Natural killer cell (primary cell): ENCODE measurements at regions not wholly inside any gene's neighbourhood (a gene's known extent, or its start where the extent isn't known, plus 50 kb on each side); places are given as distances from the start of the nearest gene placed in this dataset.
A peak's percentile ranks its signal among the peaks of the same experiment; 100 is the strongest.

Experiments
- ATAC-seq, 3 donors: fragments of 150-1000 bp in 2 of 3; fragments of 200-7000 bp in 1 of 3; cut with Tn5 transposase; 1 replicate in 1 of 3; 2 replicates in 2 of 3; pipeline ENCODE4 v1.10.0; 2021; ENCODE audit warnings: mild to moderate bottlenecking in 2 of 3, moderate library complexity in 2 of 3
- DNase-seq, 2 donors: peaks; one replicate each; pipeline versions ENCODE4 v3.0.0 to v3.0.0-alpha.2; 2013 to 2021; ENCODE audit warnings: mixed read lengths in 1 of 2
- H3K27ac ChIP-seq: one replicate; pipeline ENCODE4 v1.5.1; 2013; ENCODE audit warnings: mild to moderate bottlenecking, low read length
- H3K27me3 ChIP-seq: one replicate; pipeline ENCODE4 v1.6.1; 2013; ENCODE audit warnings: low read length; ENCODE audit not compliant: control insufficient read depth, insufficient read depth
- H3K36me3 ChIP-seq: one replicate; pipeline ENCODE4 v1.6.1; 2013; ENCODE audit warnings: low read length; ENCODE audit not compliant: control insufficient read depth, insufficient read depth
- H3K4me1 ChIP-seq: one replicate; pipeline ENCODE4 v1.6.1; 2013; ENCODE audit warnings: low read length; ENCODE audit not compliant: control insufficient read depth, insufficient read depth
- H3K4me3 ChIP-seq: one replicate; pipeline ENCODE4 v1.5.1; 2013; ENCODE audit warnings: low read length
- H3K9me3 ChIP-seq: one replicate; pipeline ENCODE4 v1.6.1; 2013; ENCODE audit warnings: low read length; ENCODE audit not compliant: control insufficient read depth, insufficient read depth
- H3K27ac Mint-ChIP-seq, 2 donors: one replicate each; pipeline ENCODE4 v1.8.0; 2022; ENCODE audit warnings: mild to moderate bottlenecking in 2 of 2, mixed read lengths in 2 of 2, moderate library complexity in 1 of 2
- H3K27me3 Mint-ChIP-seq, 2 donors: one replicate each; pipeline ENCODE4 v1.8.0; 2022; ENCODE audit warnings: low read depth in 2 of 2, mixed read lengths in 2 of 2
- H3K36me3 Mint-ChIP-seq: one replicate; pipeline ENCODE4 v1.8.0; 2022; ENCODE audit warnings: mixed read lengths
- H3K4me1 Mint-ChIP-seq, 2 donors: one replicate each; pipeline ENCODE4 v1.8.0; 2022; ENCODE audit warnings: mixed read lengths in 2 of 2
- H3K4me3 Mint-ChIP-seq: one replicate; pipeline ENCODE4 v1.8.0; 2022; ENCODE audit warnings: mild to moderate bottlenecking, moderate library complexity, mixed read lengths
- H3K9me3 Mint-ChIP-seq, 2 donors: one replicate each; pipeline ENCODE4 v1.8.0; 2022; ENCODE audit warnings: mixed read lengths in 2 of 2
- CTCF ChIP-seq: fragments of 200-600 bp; IDR thresholded peaks from one replicate; pipeline ENCODE4 v1.8.0; 2022; ENCODE audit warnings: antibody characterized with exemption
- WGBS: methylation state at CpG from one replicate; pipeline ENCODE4 v1.1.7; 2013; ENCODE audit warnings: missing lambda C conversion rate; ENCODE audit not compliant: insufficient coverage; 5-methylcytosine and 5-hydroxymethylcytosine counted together
- intact Hi-C: fragments of 100-400 bp; cut with micrococcal nuclease; formaldehyde crosslinking; loops from one replicate; pipeline ENCODE4 v1.14.2; 2022

- DNase-seq, result no peak
- TF ChIP-seq CTCF, result no peak
- H3K4me1 Mint-ChIP-seq, result peaks cover 0 to 3% of the 10 kb centered on the region in 2 donors
- H3K9me3 Mint-ChIP-seq, result no peaks in the 10 kb centered on the region
- no peaks in the 10 kb centered on the region for H3K36me3 Mint-ChIP-seq
- H3K36me3 ChIP-seq, result no peaks in the 10 kb centered on the region
- no peaks in the 10 kb centered on the region for H3K4me1 ChIP-seq
- no peak overlapping the region for H3K27ac ChIP-seq
- ATAC-seq, result no peak
- H3K4me3 Mint-ChIP-seq, result no peak overlapping the region
- H3K27me3 ChIP-seq, result no peaks in the 10 kb centered on the region
- intact Hi-C loops, result no loop called here
- H3K27me3 Mint-ChIP-seq, result no peaks in the 10 kb centered on the region
- WGBS, result 88% methylated on average over 21 of the region's 23 CpGs
- no peaks in the 10 kb centered on the region for H3K9me3 ChIP-seq
- H3K27ac Mint-ChIP-seq, result no peak overlapping the region
- H3K4me3 ChIP-seq, result no peak overlapping the region
Measured at GRCh38 chr9:135224921-135225541, 137.6 kb downstream of the OLFM1 start.

DNA sequence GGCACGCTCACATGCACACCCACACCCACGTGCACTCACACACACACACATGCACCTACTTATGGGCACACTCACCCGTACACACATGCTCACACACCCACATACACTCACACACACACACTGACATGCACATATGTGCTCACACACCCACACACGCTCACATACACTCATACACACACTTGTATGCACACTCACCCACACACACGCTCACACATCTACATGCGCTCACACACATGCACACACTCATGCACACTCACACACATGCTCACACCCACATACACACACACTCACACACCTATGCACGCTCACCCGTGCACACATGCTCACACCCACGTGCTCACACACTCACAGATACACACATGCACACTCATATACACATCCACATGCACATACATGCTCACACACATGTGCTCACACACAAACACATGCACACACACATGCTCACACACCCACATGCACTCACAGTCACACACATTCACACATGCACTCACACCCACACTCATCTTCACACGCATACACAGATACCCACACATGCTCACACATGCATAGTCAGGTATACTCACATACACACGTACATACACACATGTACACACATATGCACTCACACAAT lies 138.3 kb downstream of the OLFM1 start:
- DNase-seq, result no peak
- Mint-ChIP-seq H3K27me3 (peaks cover 0 to under 1% of the 10 kb centered on the region in 2 donors), H3K27ac (no peak overlapping the region), H3K36me3 (no peaks in the 10 kb centered on the region), H3K9me3 (no peaks in the 10 kb centered on the region), H3K4me1 (peaks cover 0 to 3% of the 10 kb centered on the region in 2 donors), H3K4me3 (no peak overlapping the region)
- H3K36me3 ChIP-seq, result no peaks in the 10 kb centered on the region
- no peak overlapping the region for H3K27ac ChIP-seq
- no peak for TF ChIP-seq CTCF
- WGBS, result 92% methylated on average over 11 of the region's 11 CpGs
- ATAC-seq, result peak in 1 of 3 donors; percentile 26
- intact Hi-C loops, result no loop called here
- H3K4me3 ChIP-seq, result no peak overlapping the region
- no peaks in the 10 kb centered on the region for H3K4me1 ChIP-seq
- H3K27me3 ChIP-seq, result no peaks in the 10 kb centered on the region
- H3K9me3 ChIP-seq, result no peaks in the 10 kb centered on the region

DNA sequence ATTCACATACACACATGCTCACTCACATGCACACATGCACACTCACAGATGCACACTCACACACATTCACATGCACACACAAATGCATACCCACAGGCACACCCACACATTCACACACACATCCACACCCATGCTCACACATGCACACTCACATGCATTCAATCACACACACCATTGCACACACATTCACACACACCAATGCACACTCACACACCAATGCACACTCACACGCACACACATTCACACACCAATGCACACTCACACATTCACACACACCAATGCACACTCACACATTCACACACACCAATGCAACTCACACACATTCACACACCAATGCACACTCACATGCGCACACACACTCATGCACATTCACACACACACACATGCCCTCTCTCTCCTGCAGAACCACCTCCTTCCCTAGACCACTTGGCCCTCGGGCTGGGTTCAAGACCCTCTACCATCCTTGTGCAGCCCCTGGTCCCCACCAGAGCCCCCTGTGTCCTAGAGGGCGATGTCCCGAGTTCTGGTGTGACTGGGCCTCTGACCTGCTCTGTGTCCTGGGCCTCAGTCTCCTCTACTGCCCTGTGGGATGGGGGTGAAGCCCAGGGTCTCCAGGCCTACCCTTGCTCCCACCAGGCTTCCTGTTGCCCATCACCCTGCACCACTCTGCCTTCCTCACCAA lies 139.0 kb downstream of the OLFM1 start:
- Mint-ChIP-seq H3K36me3 (no peaks in the 10 kb centered on the region), H3K9me3 (no peaks in the 10 kb centered on the region), H3K4me1 (peaks cover 0 to 3% of the 10 kb centered on the region in 2 donors), H3K27me3 (peaks cover 4 to 6% of the 10 kb centered on the region in 2 donors), H3K4me3 (no peak overlapping the region), H3K27ac (no peak overlapping the region)
- no peak for TF ChIP-seq CTCF
- WGBS, result 90% methylated on average over 5 of the region's 5 CpGs
- intact Hi-C loops, result no loop called here
- H3K36me3 ChIP-seq, result no peaks in the 10 kb centered on the region
- DNase-seq (no peak), ATAC-seq (no peak)
- H3K4me3 ChIP-seq, result no peak overlapping the region
- H3K27ac ChIP-seq, result no peak overlapping the region
- H3K9me3 ChIP-seq, result no peaks in the 10 kb centered on the region
- H3K27me3 ChIP-seq, result no peaks in the 10 kb centered on the region
- no peaks in the 10 kb centered on the region for H3K4me1 ChIP-seq
